ENCODE measurements at regions not wholly inside any gene's neighbourhood (a gene's known extent, or its start where the extent isn't known, plus 50 kb on each side); places are given as distances from the start of the nearest gene placed in this dataset.

DNA sequence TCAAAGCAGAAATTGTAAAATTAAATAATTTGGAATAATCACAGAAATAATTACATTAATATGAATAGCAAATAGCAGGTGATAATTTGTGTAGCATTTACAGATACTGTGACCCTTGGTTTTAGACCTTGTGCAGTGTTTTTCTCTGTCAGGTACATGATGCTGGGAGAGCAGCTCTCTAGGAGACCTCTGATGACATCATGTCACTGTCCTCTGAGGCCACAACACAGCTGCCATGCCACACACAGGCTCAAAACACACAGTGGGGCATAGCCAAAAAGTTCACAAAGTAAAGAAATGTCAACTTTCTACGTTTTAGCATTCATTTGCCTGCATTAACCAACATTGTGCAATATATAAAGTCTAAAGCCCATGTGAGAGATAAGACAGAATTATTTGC lies 71.8 kb upstream of the ZBTB20 start:
- DNase-seq (ENCODE audit: low read depth): no peak
- TF ChIP-seq CTCF (IDR thresholded peaks at IDR 0.05; ENCODE audit: insufficient read depth, low read depth, low read length, missing control alignments): no peak

GRCh38 chr3:115224687-115225086 lies 77.6 kb upstream of the ZBTB20 start:
- TF ChIP-seq CTCF (IDR thresholded peaks at IDR 0.05; ENCODE audit: insufficient read depth, low read depth, low read length, missing control alignments): no peak
- H3K4me3 ChIP-seq (ENCODE audit: low read depth, low read length): no peak overlapping the region
- no peak for DNase-seq (ENCODE audit: low read depth)

More for the DNA sequence above, 71.8 kb upstream of the ZBTB20 start:
- H3K4me3 ChIP-seq (ENCODE audit: low read depth, low read length): no peak overlapping the region

- H3K4me3 ChIP-seq (ENCODE audit: low read depth, low read length): no peak overlapping the region
- no peak for DNase-seq (ENCODE audit: low read depth)
- no peak for TF ChIP-seq CTCF (IDR thresholded peaks at IDR 0.05; ENCODE audit: insufficient read depth, low read depth, low read length, missing control alignments)
Observed at GRCh38 chr3:115226844-115227445, 79.9 kb upstream of the ZBTB20 start.

DNA sequence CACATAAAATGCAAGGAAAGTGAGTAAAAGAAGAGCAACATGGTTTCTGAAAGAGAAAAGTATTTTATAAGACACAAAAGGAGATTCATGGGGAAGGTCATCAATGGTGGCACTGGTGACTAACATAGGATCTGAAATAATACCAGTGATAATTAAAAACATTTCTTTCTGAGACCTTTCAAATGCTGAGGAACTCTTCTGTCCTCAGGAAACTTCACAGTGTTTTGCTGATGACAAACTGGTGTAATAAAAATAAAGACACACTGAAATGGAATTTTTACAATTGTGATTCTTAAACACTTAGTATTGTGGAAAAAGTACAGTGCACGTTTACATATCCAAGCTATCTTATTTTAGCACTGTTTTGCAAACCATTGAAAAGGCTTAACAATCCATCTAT lies 80.4 kb upstream of the ZBTB20 start:
- DNase-seq (ENCODE audit: low read depth): no peak
- H3K4me3 ChIP-seq (ENCODE audit: low read depth, low read length): no peak overlapping the region
- TF ChIP-seq CTCF (IDR thresholded peaks at IDR 0.05; ENCODE audit: insufficient read depth, low read depth, low read length, missing control alignments): no peak

DNA sequence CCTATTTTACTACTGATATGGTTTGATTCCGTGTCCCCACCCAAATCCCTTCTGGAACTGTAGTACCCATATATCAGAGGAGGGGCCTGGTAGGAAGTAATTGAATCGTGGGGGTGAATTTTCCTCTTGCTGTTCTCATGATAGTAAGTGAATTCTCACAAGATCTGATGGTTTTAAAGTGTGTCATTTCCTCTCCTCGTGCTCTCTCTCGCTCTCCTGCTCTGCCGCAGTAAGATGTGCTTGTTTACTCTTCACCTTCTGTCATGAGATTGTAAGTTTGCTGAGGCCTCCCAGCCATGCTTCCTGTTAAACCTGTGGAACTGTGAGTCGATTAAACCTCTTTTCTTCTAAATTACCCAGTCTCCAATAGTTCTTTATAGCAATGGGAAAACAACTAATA lies 81.2 kb upstream of the ZBTB20 start:
- no peak for TF ChIP-seq CTCF (IDR thresholded peaks at IDR 0.05; ENCODE audit: insufficient read depth, low read depth, low read length, missing control alignments)
- no peak for DNase-seq (ENCODE audit: low read depth)
- no peak overlapping the region for H3K4me3 ChIP-seq (ENCODE audit: low read depth, low read length)

- no peak overlapping the region for H3K4me3 ChIP-seq (ENCODE audit: low read depth, low read length)
- no peak for DNase-seq (ENCODE audit: low read depth)
- no peak for TF ChIP-seq CTCF (IDR thresholded peaks at IDR 0.05; ENCODE audit: insufficient read depth, low read depth, low read length, missing control alignments)
Observed at GRCh38 chr3:115232167-115232566, 85.1 kb upstream of the ZBTB20 start.

DNA sequence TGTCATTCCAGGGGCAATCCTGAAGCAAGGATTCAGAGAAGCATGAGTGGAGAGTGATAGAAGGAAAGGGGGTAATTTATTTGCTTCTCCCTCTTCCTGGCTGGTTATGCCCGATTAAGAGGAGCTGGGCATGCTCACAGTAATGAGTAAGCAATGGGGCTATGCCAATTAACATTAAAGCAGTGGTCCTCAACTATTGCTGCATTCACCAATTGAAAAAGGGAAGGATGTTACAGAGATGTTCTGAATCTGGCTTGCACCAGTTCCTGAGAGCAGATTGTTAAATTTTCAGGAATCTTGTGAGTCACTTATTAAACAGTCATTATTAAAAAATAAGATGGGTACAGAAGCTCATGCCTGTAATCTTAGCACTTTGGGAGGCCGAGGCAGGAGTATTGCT lies 85.9 kb upstream of the ZBTB20 start:
- TF ChIP-seq CTCF (IDR thresholded peaks at IDR 0.05; ENCODE audit: insufficient read depth, low read depth, low read length, missing control alignments): no peak
- DNase-seq (ENCODE audit: low read depth): no peak

More for the DNA sequence above, 85.9 kb upstream of the ZBTB20 start:
- H3K4me3 ChIP-seq (ENCODE audit: low read depth, low read length): no peak overlapping the region

Data from GM12865 (cell line).